HG02870 (cell line): ENCODE measurements at regions not wholly inside any gene's neighbourhood (a gene's known extent, or its start where the extent isn't known, plus 50 kb on each side); places are given as distances from the start of the nearest gene placed in this dataset.

ENCODE experiments used
- ATAC-seq: cut with Tn5 transposase; IDR thresholded peaks from one replicate; pipeline ENCODE4 v1.9.1; 2021; ENCODE audit warnings: mild to moderate bottlenecking, moderate library complexity; ENCODE audit not compliant: unreplicated experiment

GRCh38 chr9:80952363-80952922 is 736.9 kb downstream of the TLE1 start:
- ATAC-seq: no peak

- ATAC-seq: no peak
Observed at GRCh38 chr9:80951675-80952074, 737.7 kb downstream of the TLE1 start.

- no peak for ATAC-seq
Observed at GRCh38 chr9:80948876-80949275, 740.5 kb downstream of the TLE1 start.

- ATAC-seq: no peak
Observed at GRCh38 chr9:80948066-80948465, 741.3 kb downstream of the TLE1 start.

- no peak for ATAC-seq
Observed at GRCh38 chr9:80946496-80947170, 742.7 kb downstream of the TLE1 start.

- ATAC-seq: no peak
Observed at GRCh38 chr9:80945436-80945835, 743.9 kb downstream of the TLE1 start.

GRCh38 chr9:80937645-80938044 is 751.7 kb downstream of the TLE1 start:
- no peak for ATAC-seq

- no peak for ATAC-seq
Observed at GRCh38 chr9:80934095-80934494, 755.3 kb downstream of the TLE1 start.

- ATAC-seq: no peak
Observed at GRCh38 chr9:80932947-80933780, 756.2 kb downstream of the TLE1 start.

- ATAC-seq: no peak
Observed at GRCh38 chr9:80932181-80932580, 757.2 kb downstream of the TLE1 start.

- ATAC-seq: no peak
Observed at GRCh38 chr9:80931163-80931562, 758.2 kb downstream of the TLE1 start.

GRCh38 chr9:80928697-80929096 is 760.6 kb downstream of the TLE1 start:
- no peak for ATAC-seq

- ATAC-seq: no peak
Observed at GRCh38 chr9:80926611-80927010, 762.7 kb downstream of the TLE1 start.

- no peak for ATAC-seq
Observed at GRCh38 chr9:80922544-80922943, 766.8 kb downstream of the TLE1 start.

- ATAC-seq: no peak
Observed at GRCh38 chr9:80906728-80907127, 782.6 kb downstream of the TLE1 start.

GRCh38 chr9:80899208-80899607 is 790.1 kb downstream of the TLE1 start:
- ATAC-seq: no peak

- no peak for ATAC-seq
Observed at GRCh38 chr9:80893190-80893589, 796.2 kb downstream of the TLE1 start.

- ATAC-seq: no peak
Observed at GRCh38 chr9:80892703-80893102, 796.6 kb downstream of the TLE1 start.

- no peak for ATAC-seq
Observed at GRCh38 chr9:80890124-80890523, 799.2 kb downstream of the TLE1 start.

GRCh38 chr9:80885894-80886293 is 803.5 kb downstream of the TLE1 start:
- no peak for ATAC-seq

GRCh38 chr9:80883826-80884579 is 805.3 kb downstream of the TLE1 start:
- no peak for ATAC-seq
